ENCODE measurements at regions not wholly inside any gene's neighbourhood (a gene's known extent, or its start where the extent isn't known, plus 50 kb on each side); places are given as distances from the start of the nearest gene placed in this dataset.

DNA sequence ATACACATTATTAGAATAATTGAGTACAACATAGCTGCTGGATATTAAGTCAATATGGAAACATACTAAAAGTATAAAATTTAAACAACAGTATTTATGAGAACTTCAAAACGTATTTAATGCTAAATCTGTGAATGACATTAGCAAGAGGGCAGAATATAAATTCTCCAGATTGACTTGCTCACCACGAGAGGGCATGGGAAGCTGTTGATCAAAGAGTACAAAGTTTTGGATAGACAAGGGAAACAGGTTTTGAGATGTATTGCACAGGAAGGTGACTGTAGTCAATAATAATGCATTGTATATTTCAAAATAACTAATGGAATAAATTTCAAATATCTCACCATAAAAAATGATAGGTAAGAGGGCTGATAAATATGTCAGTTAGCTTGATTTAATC, 768.2 kb downstream of the CENPC start:
- ChIA-PET POLR2A (no interaction called here), CTCF (no interaction called here)
- intact Hi-C loops (cut with micrococcal nuclease) = no loop called here
- Histone ChIP-seq H3K9ac (replicated peaks; ENCODE audit: extremely low read depth, insufficient read depth, low read length) (no peak overlapping the region), H2AFZ (ENCODE audit: low read depth, low read length) (no peak overlapping the region), H3K4me1 (ENCODE audit: control insufficient read depth, extremely low read depth, insufficient read depth, low read length) (no peaks in the 10 kb centered on the region), H3K79me2 (ENCODE audit: control insufficient read depth, insufficient read depth, low read length) (no peaks in the 10 kb centered on the region), H3K27ac (ENCODE audit: insufficient read depth, low read depth, low read length) (no peak overlapping the region), H3K9me3 (replicated peaks; ENCODE audit: control insufficient read depth, insufficient read depth, low read length) (no peaks in the 10 kb centered on the region), H3K9me1 (replicated peaks; ENCODE audit: control insufficient read depth, extremely low read depth, insufficient read depth, low read length) (no peaks in the 10 kb centered on the region), H3K4me2 (ENCODE audit: insufficient read depth, low read length) (no peak overlapping the region), H3K27me3 (ENCODE audit: control insufficient read depth in 2 of 2, insufficient read depth in 2 of 2, low read length in 2 of 2) (no peaks in the 10 kb centered on the region), H4K20me1 (replicated peaks; ENCODE audit: control insufficient read depth, extremely low read depth, insufficient read depth, low read length) (no peaks in the 10 kb centered on the region), H3K4me3 (replicated peaks in 1 of 3; ENCODE audit: insufficient read depth in 1 of 3, low read depth in 1 of 3, low read length in 3 of 3) (no peak overlapping the region), H3K36me3 (ENCODE audit: control insufficient read depth in 2 of 2, extremely low read depth in 1 of 2, insufficient read depth in 2 of 2, low read length in 2 of 2) (no peaks in the 10 kb centered on the region)
- TF ChIP-seq FOS (IDR thresholded peaks at IDR 0.05; ENCODE audit: borderline replicate concordance, insufficient read depth, low read length) (no peak), GATA2 (IDR thresholded peaks at IDR 0.05; ENCODE audit: insufficient read depth, insufficient read length, low read depth, low read length) (no peak), CTCF (IDR thresholded peaks at IDR 0.05; ENCODE audit: extremely low read depth in 1 of 2, insufficient read depth in 1 of 2, low read depth in 1 of 2, low read length in 2 of 2) (no peak), JUN (IDR thresholded peaks at IDR 0.05; ENCODE audit: borderline replicate concordance, insufficient read depth, insufficient read length, low read depth) (no peak), POLR2AphosphoS5 (IDR thresholded peaks at IDR 0.05; ENCODE audit: insufficient read depth, low read depth, low read length) (no peak), EZH2 (IDR thresholded peaks at IDR 0.05; ENCODE audit: borderline replicate concordance, low read depth, low read length, severe bottlenecking) (no peak), MYC (IDR thresholded peaks at IDR 0.05; ENCODE audit: low read depth, low read length) (no peak), POLR2A (IDR thresholded peaks at IDR 0.05; ENCODE audit: low read depth, low read length) (no peak)
- TF ChIP-seq, protein P1, sequence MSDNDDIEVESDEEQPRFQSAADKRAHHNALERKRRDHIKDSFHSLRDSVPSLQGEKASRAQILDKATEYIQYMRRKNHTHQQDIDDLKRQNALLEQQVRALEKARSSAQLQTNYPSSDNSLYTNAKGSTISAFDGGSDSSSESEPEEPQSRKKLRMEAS (IDR thresholded peaks at IDR 0.05; ENCODE audit: insufficient read depth, insufficient read length) = no peak
- dilution Hi-C loops (cut with MboI; ENCODE audit: extremely low pct_ligation_motif_present, low sequenced_read_pairs) = no loop called here
- DNase-seq (ENCODE audit: low read depth, low spot score) = no peak
- no TSS peak for BruUV-seq (replicated peaks)
- FAIRE-seq = no peak

Data from endothelial cell of umbilical vein (primary cell).